H9 (cell line): ENCODE measurements at regions not wholly inside any gene's neighbourhood (a gene's known extent, or its start where the extent isn't known, plus 50 kb on each side); places are given as distances from the start of the nearest gene placed in this dataset.

Experiments
- DNase-seq: peaks from one replicate; pipeline ENCODE4 v3.0.0-alpha.2; 2017
- H2AFZ ChIP-seq: one replicate; pipeline ENCODE4 v1.6.1; 2013; ENCODE audit warnings: mild to moderate bottlenecking, low read length, control low read depth, moderate library complexity
- H2AK5ac ChIP-seq: 2 replicates; pipeline ENCODE4 v1.6.1; 2013; ENCODE audit warnings: low read length, control low read depth, mixed read lengths; ENCODE audit not compliant: insufficient read length
- H2BK120ac ChIP-seq: one replicate; pipeline ENCODE4 v1.6.1; 2013; ENCODE audit warnings: low read depth, mild to moderate bottlenecking, low read length, control low read depth, inconsistent platforms; ENCODE audit not compliant: poor library complexity, severe bottlenecking
- H2BK12ac ChIP-seq: 2 replicates; pipeline ENCODE4 v1.6.1; 2013; ENCODE audit warnings: low read length, control low read depth, mixed read lengths, low read depth; ENCODE audit not compliant: insufficient read length
- H2BK15ac ChIP-seq: 2 replicates; pipeline ENCODE4 v1.6.1; 2013; ENCODE audit warnings: low read depth, low read length, control low read depth
- H2BK20ac ChIP-seq: one replicate; pipeline ENCODE4 v1.6.1; 2013; ENCODE audit warnings: low read depth, mild to moderate bottlenecking, low read length, control low read depth, inconsistent platforms; ENCODE audit not compliant: poor library complexity, severe bottlenecking
- H2BK5ac ChIP-seq: 2 replicates; pipeline ENCODE4 v1.6.1; 2013; ENCODE audit warnings: low read length, control low read depth, mixed read lengths; ENCODE audit not compliant: insufficient read length
- H3K14ac ChIP-seq: 2 replicates; pipeline ENCODE4 v1.6.1; 2013; ENCODE audit warnings: low read length, control low read depth; ENCODE audit not compliant: insufficient read depth
- H3K18ac ChIP-seq: 2 replicates; pipeline ENCODE4 v1.6.1; 2013; ENCODE audit warnings: low read depth, mild to moderate bottlenecking, mixed read lengths, low read length, control low read depth; ENCODE audit not compliant: insufficient read length
- H3K23ac ChIP-seq: 2 replicates; pipeline ENCODE4 v1.6.1; 2013; ENCODE audit warnings: low read length, control low read depth, mixed read lengths, low read depth; ENCODE audit not compliant: insufficient read length
- H3K23me2 ChIP-seq: 2 replicates; pipeline ENCODE4 v1.6.1; 2013; ENCODE audit warnings: low read depth, mild to moderate bottlenecking, mixed read lengths, low read length, control low read depth; ENCODE audit not compliant: insufficient read length, poor library complexity, severe bottlenecking
- H3K27ac ChIP-seq: 2 replicates; pipeline ENCODE4 v1.5.1; 2013; ENCODE audit warnings: low read length, control low read depth, mixed read lengths, low read depth; ENCODE audit not compliant: insufficient read length
- H3K27me3 ChIP-seq: 2 replicates; pipeline ENCODE4 v1.6.1; 2013; ENCODE audit warnings: low read length, control low read depth, inconsistent platforms; ENCODE audit not compliant: insufficient read depth
- H3K4ac ChIP-seq: 2 replicates; pipeline ENCODE4 v1.6.1; 2013; ENCODE audit warnings: low read depth, mild to moderate bottlenecking, control low read depth, inconsistent platforms, low read length, moderate library complexity
- H3K4me1 ChIP-seq: 2 replicates; pipeline ENCODE4 v1.6.1; 2013; ENCODE audit warnings: low read length, control low read depth, inconsistent platforms; ENCODE audit not compliant: insufficient read depth
- H3K4me2 ChIP-seq: 2 replicates; pipeline ENCODE4 v1.6.1; 2013; ENCODE audit warnings: low read length, control low read depth, mixed read lengths; ENCODE audit not compliant: insufficient read length, insufficient read depth
- H3K56ac ChIP-seq: 2 replicates; pipeline ENCODE4 v1.6.1; 2013; ENCODE audit warnings: low read depth, mild to moderate bottlenecking, mixed read lengths, low read length, control low read depth; ENCODE audit not compliant: insufficient read length
- H3K79me1 ChIP-seq: 2 replicates; pipeline ENCODE4 v1.6.1; 2013; ENCODE audit warnings: low read depth, mild to moderate bottlenecking, moderate library complexity, low read length, control low read depth, inconsistent platforms; ENCODE audit not compliant: insufficient read depth, poor library complexity, severe bottlenecking
- H3K79me2 ChIP-seq: 2 replicates; pipeline ENCODE4 v1.6.1; 2013; ENCODE audit warnings: low read length, control low read depth, inconsistent platforms; ENCODE audit not compliant: insufficient read depth
- H3K9ac ChIP-seq: 2 replicates; pipeline ENCODE4 v1.6.1; 2013; ENCODE audit warnings: low read length, control low read depth, mixed read lengths; ENCODE audit not compliant: insufficient read length; ENCODE audit errors: extremely low read depth
- H3K9me3 ChIP-seq: one replicate; pipeline ENCODE4 v1.6.1; 2013; ENCODE audit warnings: low read depth, low read length, inconsistent platforms; ENCODE audit not compliant: control insufficient read depth
- H3T11ph ChIP-seq: one replicate; pipeline ENCODE4 v1.6.1; 2013; ENCODE audit warnings: mild to moderate bottlenecking, low read length, control low read depth, inconsistent platforms
- H4K20me1 ChIP-seq: one replicate; pipeline ENCODE4 v1.6.1; 2013; ENCODE audit not compliant: control insufficient read depth, insufficient read length, insufficient read depth
- H4K5ac ChIP-seq: 2 replicates; pipeline ENCODE4 v1.6.1; 2013; ENCODE audit warnings: low read depth, mild to moderate bottlenecking, mixed read lengths, low read length, control low read depth; ENCODE audit not compliant: insufficient read length
- H4K8ac ChIP-seq: replicated peaks from 2 replicates; pipeline ENCODE4 v1.6.1; 2013; ENCODE audit warnings: low read length, control low read depth, mixed read lengths, low read depth; ENCODE audit not compliant: insufficient read length
- H4K91ac ChIP-seq: 2 replicates; pipeline ENCODE4 v1.6.1; 2013; ENCODE audit warnings: low read depth, mild to moderate bottlenecking, moderate library complexity, mixed read lengths, low read length, control low read depth; ENCODE audit not compliant: insufficient read length
- H3K27ac Mint-ChIP-seq, 3 experiments: 2 replicates in 2 of 3; 3 replicates in 1 of 3; pipeline ENCODE4 v1.8.0; 2020 to 2021; ENCODE audit warnings: mixed read lengths in 3 of 3, mild to moderate bottlenecking in 1 of 3, moderate library complexity in 1 of 3
- H3K27me3 Mint-ChIP-seq: 2 replicates; pipeline ENCODE4 v1.8.0; 2021; ENCODE audit warnings: low read depth, mild to moderate bottlenecking, moderate library complexity, mixed read lengths
- H3K36me3 Mint-ChIP-seq, 3 experiments: 2 replicates in 2 of 3; 3 replicates in 1 of 3; pipeline ENCODE4 v1.8.0; 2020 to 2021; ENCODE audit warnings: low read depth in 3 of 3, mixed read lengths in 3 of 3; ENCODE audit not compliant: insufficient read depth in 1 of 3
- H3K4me1 Mint-ChIP-seq, 2 experiments: 2 replicates each; pipeline ENCODE4 v1.8.0; 2020; ENCODE audit warnings: mixed read lengths in 2 of 2
- H3K4me3 Mint-ChIP-seq, 2 experiments: 2 replicates in 1 of 2; 3 replicates in 1 of 2; pipeline ENCODE4 v1.8.0; 2020 to 2021; ENCODE audit warnings: mild to moderate bottlenecking in 2 of 2, mixed read lengths in 2 of 2, moderate library complexity in 1 of 2
- H3K9me3 Mint-ChIP-seq, 2 experiments: 2 replicates in 1 of 2; 3 replicates in 1 of 2; pipeline ENCODE4 v1.8.0; 2020; ENCODE audit warnings: mild to moderate bottlenecking in 2 of 2, mixed read lengths in 2 of 2, moderate library complexity in 1 of 2
- WGBS: extraction: QIAGEN DNeasy Blood & Tissue Kit; methylation state at CpG from one replicate; pipeline ENCODE4 v1.1.7; 2013; ENCODE audit warnings: missing lambda C conversion rate, low lambda C conversion rate, mixed read lengths; ENCODE audit not compliant: insufficient read length; ENCODE audit errors: extremely low coverage; 5-methylcytosine and 5-hydroxymethylcytosine counted together
- TF ChIP-seq, protein P1 (sequence below): fragments of 200-600 bp; sonication (generic); conservative IDR thresholded peaks from 3 replicates; pipeline ENCODE4 v1.8.0; 2021; ENCODE audit warnings: antibody characterized with exemption, mild to moderate bottlenecking

DNA sequence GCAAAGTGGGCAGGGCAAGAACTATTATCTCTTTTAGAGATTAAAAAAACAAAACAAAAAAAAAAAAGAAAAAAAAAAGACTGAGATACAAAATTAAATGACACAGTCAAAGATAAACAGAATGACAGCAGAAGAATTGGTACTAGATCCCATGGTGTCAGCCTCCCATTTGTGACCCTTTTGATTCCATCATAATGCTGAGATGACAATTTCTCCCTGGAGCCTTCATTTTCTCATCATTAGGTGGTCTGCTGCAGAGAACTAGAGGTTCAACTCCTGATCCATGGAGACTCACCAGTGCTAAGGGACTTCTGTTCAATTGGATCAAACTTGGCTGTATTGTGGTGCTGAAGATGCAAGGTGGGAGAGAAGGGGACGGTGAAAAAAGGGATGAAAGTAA, 123.5 kb upstream of the SPDL1 start:
- WGBS, result no CpG with 5 or more reads among the region's 1 CpG

More for the DNA sequence above, 123.5 kb upstream of the SPDL1 start:
- Histone ChIP-seq H4K8ac (no peak overlapping the region), H3T11ph (no peak overlapping the region), H3K4me1 (no peaks in the 10 kb centered on the region; the same call in none of the 2 replicates), H4K20me1 (no peaks in the 10 kb centered on the region), H3K9ac (no peak overlapping the region), H2BK20ac (no peak overlapping the region), H3K27me3 (no peaks in the 10 kb centered on the region), H2BK12ac (no peak overlapping the region), H3K27ac (no peak overlapping the region), H3K4me2 (no peak overlapping the region), H3K14ac (no peak overlapping the region), H2AFZ (no peak overlapping the region), H3K23me2 (no peaks in the 10 kb centered on the region), H3K79me2 (no peaks in the 10 kb centered on the region), H2BK15ac (no peak overlapping the region), H2BK120ac (no peak overlapping the region), H2AK5ac (no peak overlapping the region), H3K9me3 (no peaks in the 10 kb centered on the region), H3K18ac (no peak overlapping the region), H3K23ac (no peak overlapping the region), H3K56ac (no peak overlapping the region), H4K5ac (no peak overlapping the region), H3K79me1 (no peaks in the 10 kb centered on the region), H4K91ac (no peak overlapping the region), H2BK5ac (no peak overlapping the region), H3K4ac (no peak overlapping the region)
- H3K4me3 Mint-ChIP-seq, result no peak overlapping the region
- H3K9me3 Mint-ChIP-seq, result no peaks in the 10 kb centered on the region; a peak in 1 of 5 replicates
- H3K4me1 Mint-ChIP-seq, result peaks cover 17 to 25% of the 10 kb centered on the region in 2 experiments
- no peak for DNase-seq
- no peaks in the 10 kb centered on the region; a peak in 1 of 7 replicates for H3K36me3 Mint-ChIP-seq
- H3K27ac Mint-ChIP-seq, result no peak overlapping the region
- TF ChIP-seq, protein P1, sequence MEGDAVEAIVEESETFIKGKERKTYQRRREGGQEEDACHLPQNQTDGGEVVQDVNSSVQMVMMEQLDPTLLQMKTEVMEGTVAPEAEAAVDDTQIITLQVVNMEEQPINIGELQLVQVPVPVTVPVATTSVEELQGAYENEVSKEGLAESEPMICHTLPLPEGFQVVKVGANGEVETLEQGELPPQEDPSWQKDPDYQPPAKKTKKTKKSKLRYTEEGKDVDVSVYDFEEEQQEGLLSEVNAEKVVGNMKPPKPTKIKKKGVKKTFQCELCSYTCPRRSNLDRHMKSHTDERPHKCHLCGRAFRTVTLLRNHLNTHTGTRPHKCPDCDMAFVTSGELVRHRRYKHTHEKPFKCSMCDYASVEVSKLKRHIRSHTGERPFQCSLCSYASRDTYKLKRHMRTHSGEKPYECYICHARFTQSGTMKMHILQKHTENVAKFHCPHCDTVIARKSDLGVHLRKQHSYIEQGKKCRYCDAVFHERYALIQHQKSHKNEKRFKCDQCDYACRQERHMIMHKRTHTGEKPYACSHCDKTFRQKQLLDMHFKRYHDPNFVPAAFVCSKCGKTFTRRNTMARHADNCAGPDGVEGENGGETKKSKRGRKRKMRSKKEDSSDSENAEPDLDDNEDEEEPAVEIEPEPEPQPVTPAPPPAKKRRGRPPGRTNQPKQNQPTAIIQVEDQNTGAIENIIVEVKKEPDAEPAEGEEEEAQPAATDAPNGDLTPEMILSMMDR, result no peak
- H3K27me3 Mint-ChIP-seq, result peaks cover 5% of the 10 kb centered on the region; the same call in 1 of the 2 replicates
